ENCODE measurements at regions not wholly inside any gene's neighbourhood (a gene's known extent, or its start where the extent isn't known, plus 50 kb on each side); places are given as distances from the start of the nearest gene placed in this dataset.

DNA sequence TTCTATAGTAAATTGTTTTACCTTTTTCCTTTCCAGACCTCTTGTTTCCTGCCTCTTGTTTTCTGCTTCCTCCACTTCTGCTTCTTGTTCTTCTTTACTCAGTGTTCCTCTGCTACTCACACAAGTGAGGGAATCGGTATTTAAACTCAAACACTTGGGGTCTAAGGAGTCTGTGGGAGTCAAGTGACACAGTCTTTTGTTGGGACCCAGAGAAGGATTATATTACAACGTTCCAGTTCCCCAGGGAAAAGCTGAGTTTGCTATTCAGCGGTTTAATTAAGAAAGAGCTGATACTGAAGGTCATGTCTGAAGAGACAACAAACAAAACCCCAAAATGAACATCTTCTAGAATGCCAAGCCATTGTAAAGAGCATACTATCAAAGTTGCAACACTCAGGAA lies 107.8 kb upstream of the CITED2 start:
- DNase-seq, result no peak

DNA sequence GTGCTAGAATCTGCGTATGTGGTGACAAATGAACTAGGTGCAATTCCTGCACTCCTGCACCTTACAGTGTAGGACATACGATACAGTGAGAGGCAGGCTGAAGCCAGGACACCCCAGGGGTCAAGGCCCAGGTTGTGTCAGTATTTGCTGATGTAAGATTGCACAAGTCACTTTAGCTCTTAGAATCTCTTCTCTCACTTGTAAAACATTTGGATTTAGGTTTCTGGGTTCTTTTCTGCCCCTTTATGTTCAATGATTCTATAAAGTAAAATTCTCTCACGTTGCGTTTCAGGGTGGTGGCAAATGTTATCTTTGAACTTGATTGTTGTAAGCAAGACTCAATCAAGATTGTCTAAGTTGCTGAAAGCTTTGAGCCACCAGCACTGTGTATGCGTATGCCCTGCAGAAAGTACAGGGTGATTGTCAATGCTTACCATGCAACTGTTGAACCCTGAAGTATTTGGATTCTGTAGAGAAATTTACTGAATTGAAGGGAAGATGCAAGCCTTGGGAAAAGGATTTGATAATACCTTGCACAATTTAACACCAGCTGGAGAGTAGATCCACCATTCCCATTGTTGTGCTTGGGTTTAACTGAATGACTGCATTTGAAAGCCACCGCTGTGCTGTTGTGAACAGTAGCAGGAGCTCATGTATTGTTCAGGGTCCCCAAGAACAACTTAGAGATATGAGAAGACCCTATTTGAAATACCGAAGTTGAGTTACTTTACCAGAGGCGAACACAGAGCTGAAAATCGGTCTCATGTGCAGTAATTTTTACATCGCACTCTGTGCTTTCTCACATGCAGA lies 106.1 kb upstream of the CITED2 start:
- DNase-seq, result no peak

DNA sequence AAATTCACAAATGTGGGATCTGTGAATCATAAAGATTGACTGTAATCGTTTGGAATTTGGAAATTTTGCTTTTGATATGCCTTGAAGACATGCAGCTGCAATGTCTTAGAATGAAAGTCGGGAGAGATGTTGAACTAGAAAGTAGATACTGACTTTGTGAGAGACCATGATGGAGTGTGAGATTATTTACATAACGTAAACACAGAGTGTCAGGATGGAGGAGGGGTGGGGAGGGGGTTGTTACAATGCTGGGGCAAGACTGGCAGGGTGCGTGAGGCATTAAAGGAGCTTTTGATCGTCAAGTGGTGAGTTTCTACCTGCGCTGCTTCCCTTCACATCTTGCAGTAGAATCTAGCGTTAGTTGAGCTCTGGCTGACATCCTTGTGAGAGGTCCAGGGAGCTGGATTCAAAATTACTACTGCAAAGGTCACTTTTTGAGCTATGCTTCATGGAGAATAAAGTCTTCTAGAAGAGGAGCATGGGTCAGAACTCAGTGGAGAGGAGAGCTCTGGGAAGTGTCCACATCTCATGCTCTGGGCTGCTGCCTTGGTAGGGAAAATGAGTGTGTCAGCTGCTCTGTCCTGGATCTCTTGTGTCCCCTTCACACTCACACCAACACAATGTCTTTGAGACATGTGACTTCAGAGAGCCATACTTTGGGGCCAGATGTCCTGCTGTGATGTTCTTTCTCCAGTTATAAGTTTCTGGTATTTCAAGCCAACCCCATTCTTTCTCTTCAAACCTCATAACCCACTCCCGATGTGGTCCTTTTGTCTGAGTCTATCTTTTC lies 105.2 kb upstream of the CITED2 start:
- DNase-seq, result no peak

DNA sequence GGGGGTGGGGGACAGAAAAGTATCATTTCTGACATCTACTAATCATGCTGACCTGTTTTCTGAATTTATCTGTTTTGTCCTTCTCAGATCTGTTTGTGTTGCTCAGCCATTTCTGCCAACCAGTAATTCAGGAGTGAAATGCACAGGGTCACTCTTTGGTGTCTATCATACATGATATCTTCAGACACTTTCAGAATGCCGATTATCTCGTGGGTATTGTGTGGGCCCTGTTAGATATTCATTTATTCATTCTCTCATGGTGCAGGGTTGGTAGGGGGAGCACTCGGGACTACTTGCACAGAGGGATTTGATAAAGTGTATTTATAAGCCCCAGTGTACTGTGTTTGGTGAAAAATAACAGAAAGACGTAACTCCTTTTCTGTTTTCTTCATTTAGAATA lies 101.2 kb upstream of the CITED2 start:
- DNase-seq, result no peak

DNA sequence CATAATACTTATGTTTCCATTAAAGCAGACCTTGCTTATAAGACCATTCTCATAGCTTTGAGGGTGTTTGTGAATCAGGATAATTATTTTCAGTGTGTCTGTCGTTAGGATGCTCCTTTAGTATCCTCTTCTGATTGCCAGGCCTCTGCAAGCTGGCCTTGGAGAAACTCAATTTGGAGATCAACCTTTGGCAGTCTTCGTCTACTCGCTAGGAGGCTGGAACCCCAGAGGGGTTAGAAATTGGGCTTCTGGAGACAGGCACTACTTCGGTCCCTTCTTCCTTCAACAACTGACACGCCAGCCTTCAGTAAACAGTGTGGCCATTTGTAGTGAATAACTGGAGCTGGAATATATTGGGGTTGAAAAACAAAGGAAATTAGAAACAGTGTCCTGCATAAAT lies 100.8 kb upstream of the CITED2 start:
- no peak for DNase-seq

DNA sequence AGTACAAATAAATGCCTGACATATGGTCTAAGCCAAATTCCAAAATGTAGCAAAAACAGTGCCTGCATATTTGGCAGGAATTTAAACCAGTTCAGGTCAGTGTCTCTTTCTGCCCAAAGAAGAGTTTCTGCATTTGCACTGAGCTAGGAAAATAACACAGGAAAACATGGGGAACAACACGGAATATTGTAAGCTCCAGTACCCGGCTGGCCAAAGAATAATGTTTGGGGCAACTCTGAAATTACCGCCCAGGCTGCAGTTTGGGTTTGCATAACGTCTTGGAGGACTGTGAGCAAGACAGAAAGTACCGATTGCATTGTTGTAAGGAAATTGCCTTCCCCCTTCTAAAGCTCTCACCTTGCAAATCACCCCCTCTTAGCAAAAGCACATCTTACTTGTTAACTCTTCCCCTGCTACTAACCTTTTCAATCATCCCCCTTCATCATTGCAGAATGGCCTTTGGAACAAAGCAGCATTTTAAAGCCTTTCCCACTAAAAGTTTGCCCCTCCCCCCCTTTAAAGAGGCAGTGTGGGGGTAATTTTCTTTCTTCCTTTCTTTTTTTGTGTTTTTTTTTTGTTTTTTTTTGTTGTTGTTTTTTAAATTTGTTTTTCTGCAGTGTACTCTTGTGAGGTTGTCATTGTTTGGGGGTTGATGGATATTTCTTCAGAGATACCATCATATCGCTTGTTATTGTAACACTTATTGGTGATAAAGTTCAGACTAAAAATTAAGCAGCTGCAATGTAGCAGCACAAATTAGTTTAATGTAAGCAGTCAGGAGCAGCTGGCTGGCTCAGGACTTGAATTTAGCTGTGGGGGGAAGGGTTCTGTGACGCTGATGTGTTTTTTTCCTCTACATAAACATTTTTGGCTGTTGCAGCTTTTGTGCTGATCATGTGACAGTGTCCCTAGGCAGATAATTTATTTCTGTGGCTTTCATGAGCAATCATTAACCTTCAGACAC lies 100.0 kb upstream of the CITED2 start:
- peak; percentile 71 to 81 for DNase-seq

DNA sequence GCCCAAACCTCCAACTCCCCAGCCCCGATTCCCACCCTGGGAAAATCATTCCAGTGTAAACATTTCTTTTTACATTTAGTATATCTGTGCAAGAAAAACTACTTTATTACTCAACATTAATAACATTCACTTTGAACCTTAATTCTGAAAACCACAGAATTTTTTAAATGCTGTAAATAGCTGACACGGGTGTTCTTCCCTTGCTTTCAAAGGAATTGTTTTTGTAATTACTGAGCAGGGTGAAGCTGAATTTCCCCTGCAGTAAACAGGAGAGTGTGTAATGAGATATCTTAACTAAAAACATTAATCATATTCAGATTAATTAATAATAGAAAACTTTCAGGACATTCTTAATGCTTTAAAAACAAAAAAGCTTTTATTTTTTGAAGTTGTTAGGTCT lies 99.3 kb upstream of the CITED2 start:
- DNase-seq, result no peak

DNA sequence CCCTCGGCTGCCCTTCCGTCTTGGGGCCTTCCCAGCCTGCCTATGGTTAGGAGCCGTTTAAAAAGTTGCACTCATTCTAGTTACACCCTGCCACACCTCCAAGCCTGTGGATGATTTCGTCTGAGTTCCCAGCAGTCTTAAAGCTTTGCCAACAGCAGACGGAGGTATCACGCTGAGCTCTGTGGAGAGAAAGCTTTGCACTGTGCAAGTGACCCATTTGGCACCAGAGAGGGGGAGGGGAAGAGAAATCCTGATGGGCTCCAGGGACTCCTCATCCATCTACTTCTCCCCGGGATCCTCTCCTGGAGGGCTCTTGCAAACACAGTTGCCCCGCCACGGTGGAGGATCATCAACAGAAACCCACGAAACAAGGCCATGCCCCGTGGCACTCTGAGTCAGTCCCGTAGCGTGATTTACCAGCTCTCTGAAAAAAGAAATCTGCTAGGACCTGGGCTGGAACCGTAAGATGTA lies 98.8 kb upstream of the CITED2 start:
- DNase-seq, result no peak

DNA sequence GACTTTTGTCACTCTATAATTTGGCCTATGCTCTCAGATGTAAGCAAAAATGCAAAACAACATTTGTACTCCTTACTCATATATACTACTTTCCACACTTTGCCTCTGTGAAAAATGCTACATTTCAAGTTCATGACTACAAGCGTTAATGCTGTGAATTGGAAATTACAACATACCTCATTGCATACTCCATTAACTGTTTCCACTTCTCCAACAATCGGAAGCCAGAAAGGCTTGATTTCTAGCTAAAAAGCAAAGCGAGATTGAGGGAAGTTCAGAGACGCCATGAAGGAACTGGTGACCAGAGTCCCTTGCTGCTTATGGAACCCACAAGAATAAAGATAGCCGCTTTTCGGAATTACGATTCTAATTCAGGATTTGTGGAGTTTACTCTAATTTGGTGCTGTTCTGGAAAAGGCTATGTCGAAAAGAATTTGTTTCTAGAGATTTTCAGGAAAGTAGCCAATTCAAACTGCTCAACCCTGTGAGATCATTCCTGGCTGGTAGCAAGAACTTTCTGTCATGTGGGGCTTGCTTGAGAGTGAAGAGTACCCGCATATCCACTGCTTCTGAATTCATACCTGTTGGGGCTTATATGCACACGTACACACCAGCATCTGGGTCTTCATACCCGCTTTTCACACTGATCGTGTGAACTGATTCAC lies 98.0 kb upstream of the CITED2 start:
- no peak for DNase-seq

DNA sequence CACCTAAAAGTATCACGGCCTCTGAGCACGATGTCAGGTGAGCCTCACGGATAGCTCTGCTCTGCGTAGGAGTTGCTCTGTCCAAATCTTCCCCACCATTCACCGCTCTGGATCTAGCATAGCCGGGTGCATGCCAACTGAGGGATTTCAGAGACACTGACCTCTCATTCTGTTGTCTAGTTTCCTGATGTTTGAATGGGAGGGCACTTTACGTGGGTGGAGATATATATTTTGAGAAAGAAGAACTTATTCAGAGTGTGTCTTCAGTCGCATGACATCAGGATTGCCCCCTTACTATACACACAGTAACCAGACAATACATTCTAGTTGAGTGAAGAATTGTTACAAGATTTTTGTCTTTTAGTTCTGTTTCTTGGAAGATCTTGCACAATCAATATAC lies 96.5 kb upstream of the CITED2 start:
- no peak for DNase-seq

DNA sequence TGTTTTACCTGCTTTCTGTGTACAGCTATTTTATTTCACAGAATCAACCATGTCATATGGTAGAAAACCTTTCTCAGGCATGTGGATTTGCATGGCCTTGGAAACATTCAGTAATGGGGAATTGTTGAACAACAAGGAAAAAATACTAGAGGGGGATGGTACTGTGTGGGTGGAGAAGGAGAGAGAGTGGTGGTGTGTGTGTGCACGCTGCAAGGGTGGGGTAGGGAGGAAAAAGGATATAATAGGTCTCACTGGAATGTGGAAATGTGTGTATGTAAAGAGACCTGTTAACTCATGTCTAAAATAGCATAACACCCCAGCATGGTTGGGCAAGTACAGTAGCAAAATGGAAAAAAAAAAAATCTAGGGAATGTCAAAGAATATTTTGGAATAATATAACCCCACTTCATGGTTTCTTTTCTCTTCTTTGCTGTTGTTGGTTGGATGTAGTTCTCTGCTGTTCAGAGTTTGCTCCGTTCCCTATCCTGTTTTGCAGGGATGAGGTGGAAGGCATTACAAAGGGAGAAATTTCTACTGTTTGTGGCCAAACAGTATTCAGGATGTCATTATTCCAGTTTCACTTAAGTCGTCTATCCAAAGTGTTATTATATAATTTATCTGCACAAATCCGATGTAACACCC lies 93.9 kb upstream of the CITED2 start:
- DNase-seq, result no peak

DNA sequence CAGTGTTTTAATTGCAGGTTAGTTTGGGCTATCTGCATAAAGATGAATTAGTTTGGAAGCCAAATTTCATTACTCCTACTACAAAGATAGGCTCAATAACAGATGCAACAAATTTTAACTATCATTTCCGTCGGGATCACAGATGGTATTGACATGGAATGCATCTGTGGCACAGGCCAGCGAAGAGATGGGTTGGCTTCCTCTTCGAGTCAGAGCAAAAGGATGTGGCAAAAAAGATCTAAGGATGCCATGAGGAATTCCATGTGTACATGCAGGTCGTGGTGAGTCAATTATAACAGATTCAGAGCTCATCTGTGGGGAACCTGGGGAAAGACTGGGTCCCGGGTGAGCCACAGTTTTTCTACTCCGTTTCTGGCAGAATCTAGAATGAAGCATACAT lies 83.0 kb upstream of the CITED2 start:
- no peak for DNase-seq

DNA sequence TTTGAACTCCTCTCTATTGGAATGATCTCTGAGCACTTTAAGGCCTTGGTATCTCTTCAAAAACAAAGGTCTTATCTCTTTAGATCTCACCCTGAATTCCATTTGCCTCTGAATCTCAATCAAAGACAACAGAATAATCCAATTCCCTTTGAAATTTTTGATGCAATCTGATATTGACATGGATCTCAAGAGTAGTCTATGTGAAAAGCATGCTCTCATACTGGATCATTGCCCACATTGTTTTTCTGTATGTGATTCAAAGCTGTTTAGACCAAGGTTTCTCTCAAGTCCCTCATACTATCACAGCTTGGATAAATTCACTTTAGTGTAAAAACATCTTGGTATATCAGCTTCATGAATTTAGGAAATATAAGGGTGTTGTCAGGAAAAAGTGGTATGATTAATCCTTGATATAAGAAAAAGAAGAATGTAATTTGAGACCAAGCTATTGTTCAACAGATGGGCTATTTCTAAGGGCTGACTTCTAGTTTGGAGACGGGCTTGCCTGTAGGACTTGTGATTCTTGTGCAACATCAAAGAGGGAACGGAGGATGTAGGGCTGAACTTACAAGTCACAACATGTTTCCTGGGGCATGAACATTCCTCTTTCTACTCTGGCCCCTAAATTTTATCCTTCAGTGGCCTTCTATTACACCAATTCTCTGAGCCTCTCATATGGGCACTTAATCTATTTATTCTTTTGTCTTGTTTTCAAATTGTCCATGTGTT lies 77.9 kb upstream of the CITED2 start:
- DNase-seq, result no peak

DNA sequence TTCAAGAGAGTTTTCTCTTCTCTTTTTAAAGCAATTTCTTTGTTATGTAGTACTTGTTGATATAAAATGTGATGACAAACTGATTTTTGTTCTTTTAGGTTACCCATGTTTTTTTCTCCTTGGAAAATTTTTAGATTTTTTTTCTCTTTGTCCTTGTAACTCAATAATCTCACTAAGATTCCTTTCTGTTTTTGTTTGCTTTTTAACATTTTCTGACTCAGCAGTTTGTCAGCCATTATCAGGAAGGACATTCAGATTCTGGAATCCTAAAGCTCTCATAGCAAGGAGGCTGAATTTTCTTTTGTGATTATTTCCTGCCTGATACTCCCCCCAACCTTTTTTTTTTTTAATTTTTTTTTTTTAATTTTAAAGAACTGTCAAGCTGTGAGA lies 75.2 kb upstream of the CITED2 start:
- DNase-seq, result no peak

DNA sequence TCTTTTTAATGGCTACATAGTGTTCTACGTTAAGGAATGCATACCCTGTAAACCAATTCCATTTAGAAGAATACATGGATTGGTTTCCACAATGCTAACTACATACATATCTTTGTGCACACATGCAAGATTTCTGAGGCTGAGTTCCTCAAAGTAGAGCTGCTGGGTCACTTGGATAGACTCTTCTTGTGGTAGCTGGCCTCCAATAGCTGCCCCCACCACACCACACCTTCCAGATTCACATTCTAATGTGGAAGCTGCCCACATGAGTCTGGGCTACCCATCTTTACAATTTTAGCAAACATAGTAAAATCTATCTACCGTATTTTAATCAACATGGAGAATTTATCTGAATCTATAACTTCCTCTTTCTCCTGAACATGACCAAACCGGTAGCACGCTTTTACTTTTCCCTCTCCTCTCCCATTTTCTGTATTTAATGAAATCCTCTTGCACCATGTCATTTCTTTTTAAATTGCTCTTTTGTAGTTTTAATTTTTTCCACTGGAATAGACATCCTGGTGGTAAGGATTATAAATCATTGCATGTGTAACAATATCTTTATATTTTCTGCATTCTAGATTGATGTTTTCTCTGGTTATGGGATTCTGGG lies 74.7 kb upstream of the CITED2 start:
- no peak for DNase-seq

DNA sequence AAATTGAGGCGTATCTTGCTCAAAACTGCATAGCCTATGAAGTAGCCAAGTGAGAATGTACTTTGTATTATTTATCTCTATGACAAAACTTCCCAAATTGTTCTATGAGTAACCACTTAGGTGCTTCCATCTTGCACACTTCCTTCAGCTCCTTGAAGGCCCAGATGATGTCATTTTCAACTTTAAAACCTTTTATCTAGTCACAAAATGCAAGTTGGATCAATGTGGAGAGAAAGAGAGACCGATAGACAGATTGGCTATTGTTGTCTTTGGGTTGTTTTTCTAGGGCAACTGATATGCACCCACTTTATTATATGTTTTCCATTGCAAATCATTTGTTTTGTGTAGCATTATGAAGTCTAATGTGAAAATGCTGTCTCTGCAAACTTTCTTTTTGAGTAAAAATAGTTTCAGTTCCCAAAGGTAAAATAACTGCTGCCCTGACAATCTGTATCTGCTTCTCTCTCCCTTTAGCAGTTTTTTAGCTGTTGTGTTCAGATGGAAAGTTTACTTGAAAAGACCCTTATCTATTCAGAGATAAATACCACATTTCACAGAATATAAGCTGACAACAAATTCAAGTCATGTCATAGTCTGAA lies 73.7 kb upstream of the CITED2 start:
- DNase-seq, result no peak

DNA sequence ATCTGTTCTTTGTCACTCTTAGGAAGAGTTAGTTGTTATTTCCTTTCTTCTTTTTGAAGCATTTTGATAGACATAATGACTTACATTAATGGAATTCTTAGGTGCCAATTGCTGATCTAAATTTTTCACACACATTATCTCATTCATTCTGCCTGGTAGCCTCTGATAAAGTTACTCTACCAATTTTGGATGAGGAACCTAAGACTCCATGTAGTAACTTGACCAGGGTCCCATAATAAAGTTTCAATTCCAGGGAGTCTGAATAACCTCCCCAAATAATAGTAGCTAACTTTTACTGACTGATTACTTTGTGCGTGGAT lies 73.2 kb upstream of the CITED2 start:
- no peak for DNase-seq

DNA sequence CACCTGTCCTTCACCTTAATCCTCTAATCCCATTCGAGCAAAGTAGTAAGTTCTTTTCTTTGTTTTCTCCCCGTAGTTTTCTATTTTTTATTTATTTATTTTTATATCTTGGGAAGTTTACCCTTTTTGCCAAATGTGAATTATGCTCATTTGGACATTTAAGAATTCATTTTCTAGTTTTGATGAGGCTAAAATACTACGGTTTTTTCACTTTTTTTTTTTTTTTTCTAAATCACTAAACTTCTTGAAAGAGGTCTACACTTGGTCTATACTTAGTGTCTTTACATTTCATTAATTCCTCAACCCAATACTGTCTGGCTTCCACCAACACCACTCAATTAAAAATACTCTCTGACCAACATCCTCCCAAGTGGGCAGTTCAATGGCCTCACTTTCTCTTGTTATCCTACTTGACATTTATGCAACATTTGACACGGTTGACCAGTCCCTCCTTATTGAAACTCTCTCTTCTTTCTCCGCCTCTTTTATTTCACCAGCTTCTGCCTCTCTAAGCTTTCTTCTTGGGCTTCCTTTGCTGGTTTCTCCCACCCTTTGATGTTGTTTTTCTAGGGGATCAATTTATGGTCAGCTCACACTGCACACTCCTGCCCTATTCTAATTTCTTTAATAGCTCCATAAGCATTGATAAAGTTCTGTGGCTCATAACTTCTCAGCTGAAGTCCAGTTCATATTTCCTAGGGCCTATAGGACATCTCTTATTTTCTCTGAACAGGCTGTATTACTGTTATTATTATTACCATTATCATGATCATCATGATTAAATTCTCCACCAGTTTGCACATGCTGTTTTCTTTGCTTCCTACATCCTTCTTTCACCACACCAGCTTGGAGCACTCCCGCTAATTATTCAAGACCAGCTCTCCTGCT lies 72.6 kb upstream of the CITED2 start:
- no peak for DNase-seq
